Activated CD4-positive, alpha-beta T cell treated with anti-CD3 and anti-CD28 coated beads, Interleukin-2, amount 10 ng/mL, durations not matched to agents 7 days and 5 days (primary cell): ENCODE measurements at regions not wholly inside any gene's neighbourhood (a gene's known extent, or its start where the extent isn't known, plus 50 kb on each side); places are given as distances from the start of the nearest gene placed in this dataset.

Source experiments
- CTCF ChIA-PET: fragments of 350-600 bp; sonication (Branson Sonifier 250); formaldehyde crosslinking; loops from one replicate; lab custom pipeline; 2021; ENCODE audit warnings: antibody characterized with exemption; lab: Charles Lee
- POLR2A ChIA-PET: fragments of 350-600 bp; sonication (Branson Sonifier 250); formaldehyde crosslinking; loops from one replicate; lab custom pipeline; 2021; ENCODE audit warnings: antibody characterized with exemption; lab: Charles Lee
- DNase-seq: peaks from one replicate; pipeline ENCODE4 v3.0.0-alpha.2; 2020
- H3K27ac Mint-ChIP-seq: one replicate; pipeline ENCODE4 v1.8.0; 2021; ENCODE audit warnings: mild to moderate bottlenecking, moderate library complexity, mixed read lengths
- H3K27me3 Mint-ChIP-seq: one replicate; pipeline ENCODE4 v1.8.0; 2021; ENCODE audit warnings: mixed read lengths
- H3K36me3 Mint-ChIP-seq: one replicate; pipeline ENCODE4 v1.8.0; 2021; ENCODE audit warnings: low read depth, mixed read lengths
- H3K4me1 Mint-ChIP-seq: one replicate; pipeline ENCODE4 v1.8.0; 2021; ENCODE audit warnings: mixed read lengths
- H3K4me3 Mint-ChIP-seq: one replicate; pipeline ENCODE4 v1.8.0; 2021; ENCODE audit warnings: mild to moderate bottlenecking, moderate library complexity, mixed read lengths
- H3K9me3 Mint-ChIP-seq: one replicate; pipeline ENCODE4 v1.8.0; 2021; ENCODE audit warnings: mixed read lengths

DNA sequence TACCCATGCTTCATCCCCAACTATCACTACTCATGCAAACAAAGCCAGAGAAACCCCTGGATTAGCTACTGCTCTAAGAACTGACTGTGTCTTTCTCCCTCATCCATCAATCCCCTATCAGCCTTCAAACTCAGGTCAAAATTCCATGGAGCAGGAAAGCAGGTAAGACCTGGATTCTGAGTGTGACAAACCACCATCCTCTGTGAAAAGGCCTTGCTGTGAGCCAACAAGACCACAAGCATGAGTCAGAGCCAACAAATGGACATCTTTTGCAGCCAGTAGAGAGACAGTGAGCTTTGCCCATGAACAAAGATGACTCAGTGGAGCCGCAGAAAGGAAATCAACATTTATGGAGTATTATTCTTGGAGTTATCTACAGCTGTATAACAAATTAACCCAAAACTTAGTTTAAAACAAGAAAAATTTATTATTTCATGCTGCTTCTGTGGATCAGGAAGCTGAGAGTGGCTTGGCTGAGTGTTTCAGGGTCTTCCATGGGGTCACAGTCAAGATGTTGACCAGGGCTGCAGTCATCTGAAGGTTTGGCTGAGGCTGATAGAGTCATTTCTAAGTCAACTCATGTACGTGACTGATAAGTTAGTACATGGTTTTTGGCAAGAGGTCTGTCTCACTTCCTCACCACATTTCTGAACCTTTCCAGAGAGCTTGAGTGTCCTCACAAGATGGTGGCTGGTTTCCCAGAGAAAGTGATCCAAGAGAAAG, 61.1 kb downstream of the PITPNM2 start:
- ChIA-PET CTCF (interaction anchor here (0.7 to 1.6 kb wide), 5 partner anchors 11 to 37 kb away, joined by 3 to 4 read pairs (median 3); no protein-coding TSS in a partner anchor), POLR2A (interaction anchor here (1.2 kb wide), 1 partner anchor 12 kb away, joined by 3 read pairs; no protein-coding TSS in a partner anchor)
- Mint-ChIP-seq H3K9me3 (no peaks in the 10 kb centered on the region), H3K4me1 (peaks cover 16% of the 10 kb centered on the region), H3K27ac (no peak overlapping the region), H3K36me3 (no peaks in the 10 kb centered on the region), H3K27me3 (no peaks in the 10 kb centered on the region), H3K4me3 (no peak overlapping the region)
- no peak for DNase-seq

DNA sequence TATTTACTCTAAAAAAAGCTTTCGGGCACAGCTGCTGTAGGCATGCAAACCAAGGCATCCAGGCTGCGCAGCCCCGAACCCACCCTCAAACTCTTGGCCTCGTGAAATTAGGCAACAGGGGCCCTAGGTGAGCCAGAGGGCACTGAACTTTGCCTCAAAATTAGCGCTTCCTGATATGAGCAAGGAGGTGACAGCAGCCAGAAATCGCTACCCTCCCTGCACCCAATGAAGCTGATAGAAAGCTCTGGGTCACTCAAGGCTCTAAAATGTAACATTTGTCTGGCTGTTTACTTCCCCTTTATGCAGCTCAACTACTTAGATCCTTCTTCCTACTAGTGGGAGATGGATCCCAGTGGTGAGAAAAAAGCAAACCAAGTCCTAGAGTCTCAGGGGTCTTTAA, 61.8 kb downstream of the PITPNM2 start:
- POLR2A ChIA-PET: interaction anchor here (1.2 kb wide), 1 partner anchor 12 kb away, joined by 3 read pairs; no protein-coding TSS in a partner anchor
- Mint-ChIP-seq H3K36me3 (no peaks in the 10 kb centered on the region), H3K4me3 (no peak overlapping the region), H3K27ac (no peak overlapping the region), H3K4me1 (peaks cover 13% of the 10 kb centered on the region), H3K27me3 (no peaks in the 10 kb centered on the region), H3K9me3 (no peaks in the 10 kb centered on the region)
- no peak for DNase-seq
- CTCF ChIA-PET: interaction anchor here (0.7 to 1.6 kb wide), 6 partner anchors 10 to 36 kb away, joined by 3 to 4 read pairs (median 3); no protein-coding TSS in a partner anchor

DNA sequence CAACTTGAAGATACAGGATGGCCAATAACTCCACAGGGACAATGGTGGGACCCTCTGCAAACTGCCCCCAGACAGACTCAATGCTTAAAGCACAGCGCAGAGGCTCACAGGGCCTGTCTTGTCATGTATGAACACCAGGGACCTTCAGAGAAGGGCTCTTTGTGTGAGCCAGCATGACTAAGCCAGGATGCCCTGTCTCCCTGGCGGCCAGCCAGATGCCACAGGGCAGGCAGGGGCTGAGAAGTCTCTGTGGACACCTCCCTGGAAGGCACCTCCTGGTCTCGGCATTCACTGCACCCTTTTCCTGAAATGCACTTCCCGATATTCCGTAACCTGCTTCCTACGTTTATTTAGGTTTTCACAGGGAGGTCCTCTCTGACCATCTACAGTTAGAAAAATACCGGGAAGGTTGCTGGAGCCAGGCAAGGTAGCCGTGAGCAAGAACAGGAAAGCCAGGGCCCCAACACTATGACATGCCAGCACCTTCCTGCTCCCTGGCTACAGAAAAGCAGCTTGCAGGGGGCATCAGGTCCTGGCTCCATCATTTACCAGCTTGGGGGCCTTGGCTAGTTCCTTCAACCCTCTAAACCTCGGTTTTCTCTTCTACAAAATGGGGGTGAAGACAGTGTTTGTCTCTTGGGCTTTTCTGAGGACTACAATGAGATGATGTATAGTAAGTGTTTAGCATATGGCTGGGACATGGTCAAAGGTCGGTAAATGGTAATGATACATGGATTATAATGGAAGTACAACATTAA, 65.0 kb downstream of the PITPNM2 start:
- CTCF ChIA-PET: no interaction called here

DNA sequence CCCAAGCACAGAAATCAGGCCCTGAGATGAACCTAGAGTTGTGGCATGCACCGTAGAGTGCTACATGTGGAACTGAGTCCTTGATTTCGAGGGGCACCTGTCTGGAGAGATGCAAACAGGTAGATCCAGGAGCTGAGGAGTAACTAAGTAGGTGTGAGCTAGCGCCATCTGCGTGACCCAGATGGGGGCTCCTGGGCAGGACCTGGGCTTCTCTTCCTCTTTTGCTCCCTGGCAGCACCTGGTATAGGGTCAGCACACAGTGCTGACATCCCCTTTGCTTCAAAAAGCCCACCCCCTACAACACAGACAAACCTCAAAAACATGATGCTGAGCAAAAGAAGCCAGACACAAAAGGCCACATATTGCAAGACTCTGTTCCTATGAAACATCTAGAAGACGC, 65.8 kb downstream of the PITPNM2 start:
- ChIA-PET CTCF (interaction anchor here (1.3 to 2.2 kb wide), 3 partner anchors 8 to 33 kb away, joined by 3 to 5 read pairs (median 4); no protein-coding TSS in a partner anchor), POLR2A (no interaction called here)
- DNase-seq: no peak
- Mint-ChIP-seq H3K36me3 (no peaks in the 10 kb centered on the region), H3K9me3 (no peaks in the 10 kb centered on the region), H3K27ac (no peak overlapping the region), H3K27me3 (no peaks in the 10 kb centered on the region), H3K4me3 (no peak overlapping the region), H3K4me1 (peaks cover 14% of the 10 kb centered on the region)

More for the DNA sequence above, 65.0 kb downstream of the PITPNM2 start:
- Mint-ChIP-seq H3K27me3 (no peaks in the 10 kb centered on the region), H3K27ac (no peak overlapping the region), H3K4me3 (no peak overlapping the region), H3K9me3 (no peaks in the 10 kb centered on the region), H3K4me1 (peaks cover 15% of the 10 kb centered on the region), H3K36me3 (no peaks in the 10 kb centered on the region)
- POLR2A ChIA-PET: no interaction called here
- DNase-seq: no peak

DNA sequence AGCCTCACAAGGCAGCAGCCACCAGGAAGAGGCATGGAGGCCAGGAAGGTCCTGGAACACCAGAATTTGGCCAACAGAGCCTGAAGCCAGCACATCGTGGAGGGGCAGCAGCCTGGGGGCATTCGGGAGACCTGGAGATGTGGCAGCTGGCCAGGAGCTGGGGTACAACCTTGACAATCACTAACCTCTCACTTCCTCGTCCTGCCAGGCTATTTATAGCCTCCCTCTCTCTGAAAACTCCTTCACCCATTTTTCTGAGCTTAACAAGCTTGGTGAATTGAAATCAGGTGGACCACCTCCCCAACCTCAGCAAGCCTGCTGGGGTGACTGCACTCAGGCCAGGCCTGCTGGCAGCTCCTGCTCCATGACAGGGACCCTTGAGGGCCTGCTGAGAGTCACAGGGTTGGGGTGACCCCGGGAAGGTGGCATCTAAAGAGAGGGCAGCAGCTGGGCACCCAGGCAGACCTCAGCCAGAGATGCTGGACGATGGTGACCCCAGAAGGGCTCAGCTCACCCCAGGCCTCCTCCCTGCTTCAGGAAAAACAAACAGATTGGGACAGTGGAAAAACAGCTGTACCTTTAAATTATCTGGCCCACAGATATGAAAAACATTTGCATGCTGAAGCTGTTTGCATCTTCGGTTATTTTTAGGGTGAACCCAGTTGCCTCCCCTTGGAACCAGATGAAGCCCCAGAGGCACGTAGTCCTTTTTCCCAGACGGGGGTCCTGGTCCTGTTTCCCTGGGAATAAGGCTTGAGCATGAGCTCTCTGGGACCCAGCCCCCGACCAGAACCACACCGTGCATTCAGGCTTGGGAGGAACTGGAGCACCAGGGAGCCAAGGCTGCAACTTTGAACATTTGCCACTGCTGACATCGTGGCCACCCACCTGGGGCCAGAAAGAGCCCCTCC, 67.0 kb downstream of the PITPNM2 start:
- ChIA-PET CTCF (interaction anchor here (0.9 to 2.2 kb wide), 5 partner anchors 9 to 34 kb away, joined by 3 to 5 read pairs (median 4); no protein-coding TSS in a partner anchor), POLR2A (no interaction called here)
- DNase-seq: no peak
- Mint-ChIP-seq H3K27me3 (no peaks in the 10 kb centered on the region), H3K4me3 (no peak overlapping the region), H3K9me3 (no peaks in the 10 kb centered on the region), H3K4me1 (peaks cover 10% of the 10 kb centered on the region), H3K27ac (no peak overlapping the region), H3K36me3 (no peaks in the 10 kb centered on the region)

DNA sequence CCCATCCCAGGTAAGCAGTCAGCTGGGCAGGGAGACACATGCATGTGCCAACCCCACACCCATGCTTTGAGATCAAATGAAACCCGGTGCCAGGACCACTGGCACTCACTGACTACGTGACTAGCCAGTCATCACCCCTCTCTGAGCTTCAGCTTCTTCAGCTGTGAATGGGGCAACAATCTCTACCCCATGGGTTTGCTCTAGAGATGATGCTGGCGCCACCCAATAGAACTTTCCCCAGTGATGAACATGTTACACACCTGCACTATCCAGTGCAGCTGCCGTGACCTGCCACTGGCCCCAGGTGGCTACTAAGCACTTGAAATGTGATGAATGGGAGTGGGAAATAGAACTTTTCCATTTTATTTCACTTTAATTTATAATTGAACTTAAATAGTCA, 70.3 kb downstream of the PITPNM2 start:
- Mint-ChIP-seq H3K27me3 (no peaks in the 10 kb centered on the region), H3K4me1 (peaks cover 31% of the 10 kb centered on the region), H3K4me3 (no peak overlapping the region), H3K36me3 (no peaks in the 10 kb centered on the region), H3K27ac (no peak overlapping the region), H3K9me3 (no peaks in the 10 kb centered on the region)
- POLR2A ChIA-PET: no interaction called here
- CTCF ChIA-PET: interaction anchor here (1.2 kb wide), 1 partner anchor 15 kb away, joined by 3 read pairs; no protein-coding TSS in a partner anchor
- DNase-seq: no peak

DNA sequence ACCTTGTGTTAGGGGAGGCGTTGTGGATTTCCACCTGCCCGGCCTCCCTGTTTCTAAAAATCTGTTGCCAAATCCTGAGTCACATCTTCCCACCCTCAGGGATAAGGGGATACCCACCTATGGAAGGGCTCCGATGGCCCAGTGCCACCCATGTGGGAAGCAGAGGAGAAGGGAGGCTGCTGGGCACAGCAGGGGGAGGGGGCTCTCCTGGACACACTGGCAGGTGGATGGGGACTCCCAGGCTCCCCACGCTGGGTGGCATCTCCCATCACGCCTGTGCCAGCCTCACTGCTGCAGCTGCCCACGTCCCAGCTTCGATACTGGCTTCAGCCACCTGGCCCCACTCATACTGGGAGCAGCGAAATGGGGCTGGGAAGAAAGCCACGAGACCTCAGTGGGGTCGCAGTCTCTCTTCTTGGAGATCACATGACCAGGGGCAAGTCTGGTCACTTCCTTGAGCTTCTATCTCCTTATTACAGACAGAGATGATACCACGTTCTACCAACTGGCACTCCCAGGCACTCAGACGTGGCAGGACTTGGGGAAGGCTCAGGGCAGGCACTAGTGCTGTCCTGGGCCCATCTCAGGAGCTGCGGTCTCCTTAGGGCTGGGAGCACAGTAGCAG, 72.2 kb downstream of the PITPNM2 start:
- ChIA-PET POLR2A (no interaction called here), CTCF (interaction anchor here (0.7 to 1.5 kb wide), 3 partner anchors 11 to 48 kb away, joined by 3 to 4 read pairs (median 3); no protein-coding TSS in a partner anchor)
- no peaks in the 10 kb centered on the region for H3K27me3 Mint-ChIP-seq
- H3K27ac Mint-ChIP-seq: no peak overlapping the region
- H3K4me1 Mint-ChIP-seq: peaks cover 45% of the 10 kb centered on the region
- H3K9me3 Mint-ChIP-seq: no peaks in the 10 kb centered on the region
- peaks cover 2% of the 10 kb centered on the region for H3K36me3 Mint-ChIP-seq
- DNase-seq: no peak
- H3K4me3 Mint-ChIP-seq: no peak overlapping the region

DNA sequence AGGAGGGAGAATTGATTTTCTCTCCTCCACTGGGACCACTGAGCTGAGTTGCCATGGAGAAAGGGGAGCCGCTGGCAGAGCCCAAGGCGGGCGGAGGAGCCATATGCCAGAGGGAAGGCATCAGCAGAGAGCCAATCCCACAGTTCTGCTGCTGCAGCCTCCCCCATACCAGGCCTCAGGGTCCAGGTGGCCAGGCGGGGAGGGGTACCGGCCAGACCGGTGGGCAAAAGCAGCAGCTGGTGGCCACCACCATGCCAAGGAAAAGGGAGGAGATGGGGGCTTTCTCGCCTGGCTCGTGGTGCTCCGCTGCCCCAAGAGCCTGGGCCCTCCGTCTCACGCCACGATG, 72.8 kb downstream of the PITPNM2 start:
- POLR2A ChIA-PET: interaction anchor here (1.0 kb wide), 1 partner anchor 11 kb away, joined by 3 read pairs; no protein-coding TSS in a partner anchor
- CTCF ChIA-PET: interaction anchor here (1.3 to 1.5 kb wide), 2 partner anchors 11 to 15 kb away, joined by 4 to 6 read pairs; no protein-coding TSS in a partner anchor
- H3K4me1 Mint-ChIP-seq: peaks cover 51% of the 10 kb centered on the region

DNA sequence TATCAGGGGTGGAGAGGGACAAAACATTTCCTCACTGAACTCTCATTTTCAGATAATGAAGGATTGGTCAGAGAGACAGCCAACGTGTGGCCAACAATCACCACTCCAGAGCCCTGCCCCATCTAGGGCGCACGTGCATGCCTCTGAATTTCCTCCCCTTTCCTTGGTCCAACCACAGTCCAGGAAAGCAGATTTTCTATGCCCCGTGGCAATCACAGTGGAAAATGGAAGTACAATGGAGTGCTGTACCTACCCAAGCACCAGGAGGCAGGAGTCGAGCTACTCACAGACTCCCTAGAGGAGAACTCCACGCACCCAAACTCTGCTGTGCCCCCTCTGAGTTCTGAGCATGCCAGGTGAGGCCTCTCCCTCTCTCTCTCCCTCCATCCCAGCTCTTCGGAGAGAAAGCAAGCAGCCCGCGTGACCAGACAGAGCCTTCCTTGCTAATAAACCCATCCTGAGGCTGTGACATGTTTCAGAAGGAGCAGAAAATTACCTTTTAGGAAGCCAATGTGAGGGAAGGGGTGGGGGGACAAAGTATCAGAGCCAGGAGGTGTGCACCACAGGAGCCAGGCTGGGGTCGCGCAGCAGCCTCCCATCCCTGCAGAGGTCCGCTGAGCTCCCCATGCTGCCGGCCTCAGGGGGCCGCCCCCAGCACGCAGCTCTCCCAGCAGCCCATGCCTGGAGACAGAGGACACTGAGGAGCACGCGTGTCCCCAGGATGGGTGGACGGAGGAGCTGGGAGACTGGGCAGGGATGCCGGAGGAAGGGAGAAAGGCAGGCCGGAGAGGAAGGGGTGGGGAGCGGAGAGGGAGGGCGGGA, 73.4 kb downstream of the PITPNM2 start:
- Mint-ChIP-seq H3K27ac (peak overlapping the region; percentile 91), H3K4me1 (peaks cover 52% of the 10 kb centered on the region), H3K9me3 (no peaks in the 10 kb centered on the region), H3K4me3 (no peak overlapping the region), H3K27me3 (no peaks in the 10 kb centered on the region), H3K36me3 (peaks cover 2% of the 10 kb centered on the region)
- CTCF ChIA-PET: interaction anchor here (1.1 to 1.3 kb wide), 5 partner anchors 11 to 33 kb away, joined by 3 to 6 read pairs (median 3); no protein-coding TSS in a partner anchor
- DNase-seq: no peak
- POLR2A ChIA-PET: interaction anchor here (0.6 to 1.0 kb wide), 2 partner anchors 12 to 241 kb away, joined by 3 to 6 read pairs; no protein-coding TSS in a partner anchor

More for the DNA sequence above, 72.8 kb downstream of the PITPNM2 start:
- DNase-seq: no peak
- Mint-ChIP-seq H3K27me3 (no peaks in the 10 kb centered on the region), H3K27ac (no peak overlapping the region), H3K36me3 (peaks cover 2% of the 10 kb centered on the region), H3K9me3 (no peaks in the 10 kb centered on the region), H3K4me3 (no peak overlapping the region)

DNA sequence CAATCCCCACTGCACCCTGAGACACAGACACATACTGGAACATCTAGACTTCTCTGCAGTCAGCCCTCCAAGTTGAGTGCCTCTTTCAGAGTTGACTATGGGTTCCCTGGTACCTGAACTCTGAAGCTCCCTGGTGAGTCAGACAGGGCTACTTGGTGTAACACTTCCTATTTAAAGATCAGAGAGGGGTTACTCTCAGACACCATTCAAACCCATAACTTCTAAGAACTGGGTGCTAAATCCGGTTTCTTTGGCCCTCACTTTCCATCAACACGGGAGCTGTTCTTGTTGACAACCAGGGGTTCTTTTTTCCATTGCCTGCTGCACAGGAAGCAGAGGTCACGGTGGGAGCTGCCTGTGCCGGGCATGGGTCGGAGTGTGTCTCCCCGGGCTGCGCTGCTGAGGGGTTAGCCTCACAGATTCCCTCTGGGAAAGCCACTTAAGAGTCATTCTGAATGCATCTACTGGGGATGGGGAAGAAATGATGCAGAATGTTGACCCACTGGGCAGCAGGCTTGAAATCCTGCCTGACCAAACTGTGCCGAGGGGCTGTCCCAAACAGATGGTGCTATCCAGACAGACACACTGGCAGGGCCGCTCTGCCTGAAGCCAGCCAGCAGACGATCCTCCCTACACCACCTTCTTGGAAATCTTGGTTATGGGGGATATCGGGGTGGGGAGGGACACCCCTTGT, 74.1 kb downstream of the PITPNM2 start:
- CTCF ChIA-PET: interaction anchor here (1.1 to 1.9 kb wide), 6 partner anchors 11 to 32 kb away, joined by 3 to 12 read pairs (median 3); no protein-coding TSS in a partner anchor
- no peaks in the 10 kb centered on the region for H3K9me3 Mint-ChIP-seq
- H3K4me1 Mint-ChIP-seq: peaks cover 50% of the 10 kb centered on the region
- peak overlapping the region; percentile 91 for H3K27ac Mint-ChIP-seq
- no peaks in the 10 kb centered on the region for H3K27me3 Mint-ChIP-seq
- H3K4me3 Mint-ChIP-seq: peak overlapping the region; percentile 79
- POLR2A ChIA-PET: interaction anchor here (0.6 to 1.0 kb wide), 3 partner anchors 13 to 241 kb away, joined by 3 to 6 read pairs (median 4); no protein-coding TSS in a partner anchor
- peak; percentile 66 for DNase-seq
- H3K36me3 Mint-ChIP-seq: peaks cover 2% of the 10 kb centered on the region
